ENCODE measurements at regions not wholly inside any gene's neighbourhood (a gene's known extent, or its start where the extent isn't known, plus 50 kb on each side); places are given as distances from the start of the nearest gene placed in this dataset.

DNA sequence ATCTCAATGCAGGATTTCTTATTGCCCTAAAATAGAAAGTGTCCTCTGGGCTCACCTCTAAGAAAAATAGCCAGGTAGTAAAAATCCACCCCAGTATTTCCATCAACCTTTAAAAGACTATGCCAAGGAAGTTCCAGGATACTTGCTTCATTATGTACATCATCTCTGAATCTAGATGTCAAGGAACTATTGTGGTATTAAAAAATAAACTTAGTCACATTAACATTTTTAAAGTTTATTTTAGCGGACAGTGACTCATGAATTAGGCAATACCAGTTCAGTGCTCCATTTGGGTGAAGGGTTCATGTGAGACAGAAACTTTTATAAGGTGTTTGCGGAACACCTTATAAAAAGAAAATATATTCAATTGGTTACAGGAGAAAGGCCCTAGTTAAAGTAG, 209.2 kb downstream of the ADAM29 start:
- no peak for DNase-seq (ENCODE audit: low read depth)

- DNase-seq (ENCODE audit: low read depth) = no peak
These were observed 211.6 kb downstream of the ADAM29 start for GRCh38 chr4:175129797-175130196.

DNA sequence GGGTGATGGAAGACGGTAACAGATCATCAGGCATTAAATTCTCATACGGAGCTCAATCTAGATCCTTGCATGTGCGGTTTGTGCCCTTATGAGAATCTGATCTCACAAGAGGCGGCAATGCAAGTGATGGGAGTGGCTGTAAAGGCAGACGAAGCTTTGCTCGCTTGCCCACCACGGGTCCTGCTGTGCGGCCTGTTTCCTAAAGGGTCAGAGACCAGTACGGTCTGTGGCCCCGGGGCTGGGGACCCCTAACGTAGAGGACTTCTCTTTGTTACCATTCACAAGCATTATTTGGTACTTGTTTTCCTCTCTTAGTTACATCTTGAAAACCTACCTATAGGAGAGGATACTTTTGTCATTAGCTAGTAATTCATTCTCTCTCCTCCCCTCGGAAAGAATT, 221.0 kb downstream of the ADAM29 start:
- DNase-seq (ENCODE audit: low read depth) = no peak

DNA sequence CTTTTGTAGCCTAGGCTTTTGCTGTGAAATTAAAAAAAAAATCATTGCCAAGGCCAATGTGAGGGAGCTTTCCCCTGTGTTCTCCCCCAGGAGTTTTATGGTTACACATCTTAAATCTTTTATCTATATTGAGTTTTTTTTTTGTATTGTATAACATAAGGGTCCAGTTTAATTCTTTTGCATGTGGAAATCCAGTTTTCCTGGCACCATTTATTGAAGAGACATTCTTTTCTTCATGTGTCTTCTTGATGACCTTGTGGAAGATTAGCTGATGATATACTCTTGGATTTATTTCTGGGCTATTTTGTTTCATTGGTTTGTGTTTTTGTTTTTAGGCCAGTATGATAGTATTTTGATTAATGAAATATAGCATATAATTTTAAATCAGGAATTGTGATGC, 225.0 kb downstream of the ADAM29 start:
- no peak for DNase-seq (ENCODE audit: low read depth)

- no peak for DNase-seq (ENCODE audit: low read depth)
These were observed 228.6 kb downstream of the ADAM29 start for GRCh38 chr4:175146799-175147198.

- no peak for DNase-seq (ENCODE audit: low read depth)
These were observed 229.1 kb downstream of the ADAM29 start for GRCh38 chr4:175147233-175147632.

GRCh38 chr4:175166020-175166419, 247.9 kb downstream of the ADAM29 start:
- DNase-seq (ENCODE audit: low read depth) = no peak

GRCh38 chr4:175176710-175177109, 258.6 kb downstream of the ADAM29 start:
- no peak for DNase-seq (ENCODE audit: low read depth)

DNA sequence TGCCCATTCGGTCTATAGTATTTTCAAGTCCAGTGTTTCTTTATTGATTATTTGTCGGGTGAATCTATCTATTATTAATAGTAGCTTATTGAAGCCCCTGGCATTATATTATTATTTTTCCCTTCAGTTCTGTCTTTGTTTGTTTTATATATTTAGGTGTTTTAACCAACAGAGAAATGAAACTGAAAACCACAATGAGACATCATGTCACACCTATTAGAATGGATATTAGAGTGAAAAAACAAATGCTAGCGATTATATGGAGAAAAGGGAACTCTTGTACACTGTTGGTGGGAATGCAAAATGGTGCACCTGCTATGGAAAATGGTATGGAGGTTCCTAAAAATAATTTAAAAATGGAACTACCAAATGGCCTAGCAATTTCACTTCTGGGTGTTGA, 272.5 kb downstream of the ADAM29 start:
- no peak for DNase-seq (ENCODE audit: low read depth)

- DNase-seq (ENCODE audit: low read depth) = no peak
These were observed 279.9 kb downstream of the ADAM29 start for GRCh38 chr4:175198056-175198455.

- DNase-seq (ENCODE audit: low read depth) = no peak
These were observed 297.1 kb downstream of the ADAM29 start for GRCh38 chr4:175215208-175215607.

DNA sequence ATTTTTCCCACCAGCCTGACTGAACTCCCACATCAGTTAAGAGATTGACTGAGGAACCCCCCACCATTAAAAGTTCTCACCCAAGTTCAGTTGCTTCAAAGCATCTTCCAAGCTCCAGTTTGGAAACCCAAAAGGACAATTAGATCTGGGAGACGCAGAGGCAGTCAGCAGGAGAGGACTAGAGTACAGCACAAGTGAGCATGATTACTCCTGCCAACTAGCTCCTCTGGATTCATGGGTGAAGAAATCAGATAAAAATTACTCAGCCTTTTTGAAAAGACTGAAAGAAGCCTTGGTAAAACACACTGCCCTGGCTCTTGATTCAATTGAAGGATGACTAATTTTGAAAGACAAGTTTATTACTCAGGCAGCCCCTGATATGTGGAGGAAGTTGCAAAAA, 297.5 kb downstream of the ADAM29 start:
- DNase-seq (ENCODE audit: low read depth) = no peak

GRCh38 chr4:175229154-175229553, 311.0 kb downstream of the ADAM29 start:
- DNase-seq (ENCODE audit: low read depth) = no peak

- DNase-seq (ENCODE audit: low read depth) = no peak
These were observed 316.0 kb downstream of the ADAM29 start for GRCh38 chr4:175234162-175234561.

- DNase-seq (ENCODE audit: low read depth) = no peak
These were observed 320.8 kb downstream of the ADAM29 start for GRCh38 chr4:175238827-175239517.

DNA sequence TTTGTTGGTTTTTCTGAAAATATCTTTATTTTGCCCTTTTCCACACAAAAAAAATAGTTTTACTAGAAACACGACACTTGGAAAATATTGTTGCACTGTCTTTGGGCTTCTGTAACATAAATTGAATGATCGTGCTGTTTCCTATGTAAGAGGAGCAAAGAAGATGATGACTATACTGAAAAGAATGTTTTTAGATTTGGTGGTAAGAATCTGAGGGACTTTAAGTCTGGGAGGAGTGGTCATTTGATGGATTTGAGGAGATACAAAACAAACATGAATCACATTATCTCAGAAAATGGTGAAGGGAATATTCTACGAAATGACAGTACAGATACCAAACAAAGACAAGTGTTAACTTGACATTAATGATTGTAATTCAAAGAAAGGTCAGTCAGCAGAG, 328.8 kb downstream of the ADAM29 start:
- no peak for DNase-seq (ENCODE audit: low read depth)

DNA sequence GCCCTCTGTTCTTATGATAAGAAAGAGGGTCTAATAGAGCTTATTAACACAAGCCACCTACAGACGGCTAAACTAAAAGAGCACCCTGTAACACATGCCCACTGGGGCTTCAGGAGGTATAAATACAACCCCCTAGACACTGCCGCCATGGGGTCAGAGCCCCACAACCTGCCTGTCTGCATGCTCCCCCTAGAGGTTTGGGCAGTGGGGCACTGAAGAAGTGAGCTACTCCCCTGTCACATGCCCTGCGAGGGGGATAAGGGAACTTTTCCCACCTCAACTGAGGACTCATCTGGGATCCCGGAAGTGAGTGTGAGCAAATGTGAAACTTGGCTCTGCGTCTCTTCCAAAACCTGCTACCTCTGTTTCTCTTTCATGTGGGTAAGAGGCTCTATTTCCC, 334.5 kb downstream of the ADAM29 start:
- no peak for DNase-seq (ENCODE audit: low read depth)

- DNase-seq (ENCODE audit: low read depth) = no peak
These were observed 335.2 kb downstream of the ADAM29 start for GRCh38 chr4:175253184-175253902.

GRCh38 chr4:175263537-175263936, 345.4 kb downstream of the ADAM29 start:
- no peak for DNase-seq (ENCODE audit: low read depth)

DNA sequence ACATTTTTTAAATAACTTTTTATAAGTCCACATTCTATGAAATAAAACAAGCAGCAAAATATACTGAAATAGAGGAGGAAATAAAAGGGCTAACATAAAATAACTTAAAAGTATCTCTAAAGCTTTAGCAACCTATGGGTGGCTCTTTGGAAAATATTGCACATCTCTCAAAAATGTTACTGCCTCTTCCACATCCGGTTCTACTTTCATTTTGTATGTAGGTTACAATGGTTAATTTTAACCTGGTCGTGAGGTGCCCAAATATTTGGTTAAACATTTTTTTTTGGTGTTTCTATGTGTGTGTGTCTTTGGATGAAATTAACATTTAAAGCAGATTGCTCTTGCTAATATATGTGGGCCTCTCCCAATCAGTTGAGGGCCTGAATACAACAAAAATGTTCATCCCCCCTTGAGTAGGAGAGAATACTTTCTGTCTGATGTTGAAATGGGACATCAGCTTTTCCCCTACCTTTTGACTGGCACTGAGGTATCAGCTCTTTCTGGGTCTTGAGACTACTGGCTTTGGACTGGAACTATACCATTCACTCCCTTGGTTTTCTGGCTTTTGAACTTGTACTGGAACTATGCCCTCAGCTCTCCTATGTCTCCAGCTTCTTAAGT, 353.0 kb downstream of the ADAM29 start:
- no peak for DNase-seq (ENCODE audit: low read depth)

- no peak for DNase-seq (ENCODE audit: low read depth)
These were observed 356.0 kb downstream of the ADAM29 start for GRCh38 chr4:175273995-175274753.

DNA sequence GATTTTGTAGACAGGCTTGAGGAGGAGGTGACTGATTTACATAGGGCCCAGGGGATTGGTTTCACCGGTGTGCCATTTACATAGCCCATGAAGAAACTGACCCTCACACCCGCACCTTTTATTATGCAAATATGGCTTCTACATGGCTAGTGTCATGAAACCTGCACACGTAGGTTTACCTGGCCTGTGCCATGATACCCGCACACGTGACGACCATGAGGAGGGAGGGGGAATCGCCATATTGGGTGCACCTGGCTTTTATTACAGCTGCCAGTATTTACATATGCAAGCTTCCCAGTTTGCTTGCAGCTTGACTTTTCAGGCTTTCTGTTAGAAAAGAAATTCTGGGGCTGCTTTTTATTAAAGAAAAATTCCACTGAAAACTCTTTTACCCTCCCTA, 359.7 kb downstream of the ADAM29 start:
- DNase-seq (ENCODE audit: low read depth) = no peak

GRCh38 chr4:175280153-175280552, 362.0 kb downstream of the ADAM29 start:
- no peak for DNase-seq (ENCODE audit: low read depth)
